ENCODE measurements at regions not wholly inside any gene's neighbourhood (a gene's known extent, or its start where the extent isn't known, plus 50 kb on each side); places are given as distances from the start of the nearest gene placed in this dataset.

- no peak for TF ChIP-seq EZH2phosphoT487 (IDR thresholded peaks at IDR 0.05; ENCODE audit: insufficient read depth, low read depth)
- TF ChIP-seq EZH2 (IDR thresholded peaks at IDR 0.05; ENCODE audit: insufficient read depth, poor library complexity, severe bottlenecking) = no peak
- Histone ChIP-seq H3K4me3 (no peak overlapping the region), H3K9me3 (ENCODE audit: low read depth) (no peaks in the 10 kb centered on the region), H3K79me2 (ENCODE audit: insufficient read depth) (no peaks in the 10 kb centered on the region), H3K9ac (peak overlapping the region; percentile 14; the same call in 1 of the 2 replicates), H4K20me1 (ENCODE audit: insufficient read depth) (no peaks in the 10 kb centered on the region), H3K27ac (peak overlapping the region; percentile 58), H3K9me2 (ENCODE audit: insufficient read depth) (no peaks in the 10 kb centered on the region), H2AFZ (peak overlapping the region; percentile 49), H3K36me3 (ENCODE audit: low read depth) (no peaks in the 10 kb centered on the region), H3K4me1 (ENCODE audit: insufficient read depth) (peaks cover 49% of the 10 kb centered on the region), H3K4me2 (ENCODE audit: unreplicated experiment) (peak overlapping the region; percentile 61), H3F3A (ENCODE audit: insufficient read depth) (peaks cover 49% of the 10 kb centered on the region), H3K27me3 (replicated peaks; ENCODE audit: insufficient read depth) (no peaks in the 10 kb centered on the region)
- WGBS, 2 experiments (ENCODE audit: low coverage in 1 of 2, low lambda C conversion rate in 2 of 2, missing lambda C conversion rate in 2 of 2) = 22 to 25% methylated on average over 5 of the region's 5 CpGs
- in situ Hi-C loops (cut with MboI) = no loop called here
- peak; percentile 56 for DNase-seq
Measured at GRCh38 chr6:139983555-139984276, 609.3 kb upstream of the CITED2 start.

GRCh38 chr6:139982652-139983295 is 608.3 kb upstream of the CITED2 start:
- in situ Hi-C loops (cut with MboI) = no loop called here
- Histone ChIP-seq H4K20me1 (ENCODE audit: insufficient read depth) (no peaks in the 10 kb centered on the region), H3K27me3 (replicated peaks; ENCODE audit: insufficient read depth) (no peaks in the 10 kb centered on the region), H3K4me3 (peak overlapping the region; percentile 17; the same call in 1 of the 2 replicates), H2AFZ (peak overlapping the region; percentile 49), H3K79me2 (ENCODE audit: insufficient read depth) (no peaks in the 10 kb centered on the region), H3K36me3 (ENCODE audit: low read depth) (no peaks in the 10 kb centered on the region), H3K27ac (peak overlapping the region; percentile 58), H3K4me1 (ENCODE audit: insufficient read depth) (peaks cover 55% of the 10 kb centered on the region), H3K9me3 (ENCODE audit: low read depth) (no peaks in the 10 kb centered on the region), H3K4me2 (ENCODE audit: unreplicated experiment) (peak overlapping the region; percentile 61), H3K9ac (peak overlapping the region; percentile 14; the same call in 1 of the 2 replicates), H3F3A (ENCODE audit: insufficient read depth) (peaks cover 55% of the 10 kb centered on the region), H3K9me2 (ENCODE audit: insufficient read depth) (no peaks in the 10 kb centered on the region)
- TF ChIP-seq EZH2phosphoT487 (IDR thresholded peaks at IDR 0.05; ENCODE audit: insufficient read depth, low read depth) (no peak), EZH2 (IDR thresholded peaks at IDR 0.05; ENCODE audit: insufficient read depth, poor library complexity, severe bottlenecking) (no peak)
- DNase-seq = peak; percentile 56
- 11 to 15% methylated on average over 4 of the region's 4 CpGs for WGBS, 2 experiments (ENCODE audit: low coverage in 1 of 2, low lambda C conversion rate in 2 of 2, missing lambda C conversion rate in 2 of 2)

GRCh38 chr6:139982195-139982594 is 607.7 kb upstream of the CITED2 start:
- Histone ChIP-seq H3K4me2 (ENCODE audit: unreplicated experiment) (peak overlapping the region; percentile 61), H3K9me3 (ENCODE audit: low read depth) (no peaks in the 10 kb centered on the region), H3K9ac (peak overlapping the region; percentile 9; the same call in 1 of the 2 replicates), H3K4me3 (peak overlapping the region; percentile 17; the same call in 1 of the 2 replicates), H3K9me2 (ENCODE audit: insufficient read depth) (no peaks in the 10 kb centered on the region), H3K27ac (peak overlapping the region; percentile 58), H3K79me2 (ENCODE audit: insufficient read depth) (no peaks in the 10 kb centered on the region), H2AFZ (peak overlapping the region; percentile 32), H3F3A (ENCODE audit: insufficient read depth) (peaks cover 61% of the 10 kb centered on the region), H3K27me3 (replicated peaks; ENCODE audit: insufficient read depth) (no peaks in the 10 kb centered on the region), H3K4me1 (ENCODE audit: insufficient read depth) (peaks cover 61% of the 10 kb centered on the region), H3K36me3 (ENCODE audit: low read depth) (no peaks in the 10 kb centered on the region), H4K20me1 (ENCODE audit: insufficient read depth) (no peaks in the 10 kb centered on the region)
- DNase-seq = peak; percentile 53
- in situ Hi-C loops (cut with MboI) = no loop called here
- WGBS, 2 experiments (ENCODE audit: low coverage in 1 of 2, low lambda C conversion rate in 2 of 2, missing lambda C conversion rate in 2 of 2) = 0% methylated on average over 1 of the region's 1 CpG
- TF ChIP-seq EZH2 (IDR thresholded peaks at IDR 0.05; ENCODE audit: insufficient read depth, poor library complexity, severe bottlenecking) = no peak
- TF ChIP-seq EZH2phosphoT487 (IDR thresholded peaks at IDR 0.05; ENCODE audit: insufficient read depth, low read depth) = no peak

- H3K4me1 ChIP-seq (ENCODE audit: insufficient read depth) = peaks cover 63% of the 10 kb centered on the region
- H3K4me3 ChIP-seq = 0 out of 2 replicates have a peak overlapping the region, but pooled peaks have one; percentile 17
- H4K20me1 ChIP-seq (ENCODE audit: insufficient read depth) = no peaks in the 10 kb centered on the region
- no peak for TF ChIP-seq EZH2 (IDR thresholded peaks at IDR 0.05; ENCODE audit: insufficient read depth, poor library complexity, severe bottlenecking)
- TF ChIP-seq EZH2phosphoT487 (IDR thresholded peaks at IDR 0.05; ENCODE audit: insufficient read depth, low read depth) = no peak
- H3K79me2 ChIP-seq (ENCODE audit: insufficient read depth) = no peaks in the 10 kb centered on the region
- H3K9me3 ChIP-seq (ENCODE audit: low read depth) = no peaks in the 10 kb centered on the region
- no peaks in the 10 kb centered on the region for H3K36me3 ChIP-seq (ENCODE audit: low read depth)
- H3F3A ChIP-seq (ENCODE audit: insufficient read depth) = peaks cover 62% of the 10 kb centered on the region
- no peaks in the 10 kb centered on the region for H3K9me2 ChIP-seq (ENCODE audit: insufficient read depth)
- peak overlapping the region; percentile 9; the same call in 1 of the 2 replicates for H3K9ac ChIP-seq
- in situ Hi-C loops (cut with MboI) = no loop called here
- peak overlapping the region; percentile 61 for H3K4me2 ChIP-seq (ENCODE audit: unreplicated experiment)
- peak overlapping the region; percentile 58 for H3K27ac ChIP-seq
- peak; percentile 53 for DNase-seq
- H3K27me3 ChIP-seq (replicated peaks; ENCODE audit: insufficient read depth) = no peaks in the 10 kb centered on the region
- 9 to 16% methylated on average over 5 of the region's 5 CpGs for WGBS, 2 experiments (ENCODE audit: low coverage in 1 of 2, low lambda C conversion rate in 2 of 2, missing lambda C conversion rate in 2 of 2)
- H2AFZ ChIP-seq = peak overlapping the region; percentile 32
Measured at GRCh38 chr6:139981768-139982181, 607.3 kb upstream of the CITED2 start.

Measured in GM23248 (cell line).